ENCODE measurements at regions not wholly inside any gene's neighbourhood (a gene's known extent, or its start where the extent isn't known, plus 50 kb on each side); places are given as distances from the start of the nearest gene placed in this dataset.

DNA sequence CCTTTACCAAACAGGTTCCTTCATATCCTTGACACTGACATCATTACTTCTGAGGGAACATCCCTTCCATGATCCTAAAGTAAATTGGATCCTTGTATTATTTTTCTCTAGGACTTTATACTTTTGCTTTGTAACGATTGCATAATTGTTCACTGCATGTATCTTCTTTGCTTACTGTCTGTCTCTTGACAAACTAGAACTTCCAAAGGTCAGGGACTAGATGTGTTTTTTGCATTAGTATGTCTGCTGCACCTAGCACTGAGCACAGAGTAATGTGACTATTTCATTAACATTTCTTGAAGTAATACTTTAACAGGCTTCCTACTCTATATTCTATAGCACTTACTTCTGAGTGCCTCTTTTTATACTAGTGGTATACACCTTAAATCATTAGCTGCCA lies 976.6 kb upstream of the SORCS1 start:
- Histone ChIP-seq H3K36me3 (ENCODE audit: low read depth) (no peaks in the 10 kb centered on the region), H3K4me3 (no peak overlapping the region), H3K4me1 (ENCODE audit: low read depth) (no peaks in the 10 kb centered on the region), H3K9me3 (no peaks in the 10 kb centered on the region)
- intact Hi-C loops (cut with DNase I, micrococcal nuclease): no loop called here
- no peak for DNase-seq
- ATAC-seq: no peak
- TF ChIP-seq, protein P1, sequence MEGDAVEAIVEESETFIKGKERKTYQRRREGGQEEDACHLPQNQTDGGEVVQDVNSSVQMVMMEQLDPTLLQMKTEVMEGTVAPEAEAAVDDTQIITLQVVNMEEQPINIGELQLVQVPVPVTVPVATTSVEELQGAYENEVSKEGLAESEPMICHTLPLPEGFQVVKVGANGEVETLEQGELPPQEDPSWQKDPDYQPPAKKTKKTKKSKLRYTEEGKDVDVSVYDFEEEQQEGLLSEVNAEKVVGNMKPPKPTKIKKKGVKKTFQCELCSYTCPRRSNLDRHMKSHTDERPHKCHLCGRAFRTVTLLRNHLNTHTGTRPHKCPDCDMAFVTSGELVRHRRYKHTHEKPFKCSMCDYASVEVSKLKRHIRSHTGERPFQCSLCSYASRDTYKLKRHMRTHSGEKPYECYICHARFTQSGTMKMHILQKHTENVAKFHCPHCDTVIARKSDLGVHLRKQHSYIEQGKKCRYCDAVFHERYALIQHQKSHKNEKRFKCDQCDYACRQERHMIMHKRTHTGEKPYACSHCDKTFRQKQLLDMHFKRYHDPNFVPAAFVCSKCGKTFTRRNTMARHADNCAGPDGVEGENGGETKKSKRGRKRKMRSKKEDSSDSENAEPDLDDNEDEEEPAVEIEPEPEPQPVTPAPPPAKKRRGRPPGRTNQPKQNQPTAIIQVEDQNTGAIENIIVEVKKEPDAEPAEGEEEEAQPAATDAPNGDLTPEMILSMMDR (IDR thresholded peaks at IDR 0.05): no peak

DNA sequence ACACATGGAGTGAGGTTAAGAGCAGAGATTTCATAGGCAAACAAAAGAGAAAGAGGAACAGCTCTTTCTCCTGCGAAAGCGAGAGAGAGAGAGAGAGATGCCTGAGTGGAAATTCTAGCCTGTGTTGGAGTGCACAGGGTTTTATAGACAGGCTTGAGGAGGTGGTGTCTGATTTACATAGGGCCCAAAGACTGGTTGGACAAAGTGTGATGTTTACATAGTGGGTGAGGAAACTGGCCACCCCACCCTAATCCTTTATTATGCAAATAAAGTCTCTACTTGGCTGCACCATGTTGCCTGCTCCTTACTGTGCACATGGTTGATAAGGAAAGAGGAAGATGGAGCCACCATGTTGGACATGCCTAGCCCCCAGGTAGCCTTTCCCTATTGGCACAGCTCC lies 967.8 kb upstream of the SORCS1 start:
- TF ChIP-seq, protein P1 (IDR thresholded peaks at IDR 0.05): no peak
- peak in 1 of 3 donors; percentile 6 for DNase-seq

DNA sequence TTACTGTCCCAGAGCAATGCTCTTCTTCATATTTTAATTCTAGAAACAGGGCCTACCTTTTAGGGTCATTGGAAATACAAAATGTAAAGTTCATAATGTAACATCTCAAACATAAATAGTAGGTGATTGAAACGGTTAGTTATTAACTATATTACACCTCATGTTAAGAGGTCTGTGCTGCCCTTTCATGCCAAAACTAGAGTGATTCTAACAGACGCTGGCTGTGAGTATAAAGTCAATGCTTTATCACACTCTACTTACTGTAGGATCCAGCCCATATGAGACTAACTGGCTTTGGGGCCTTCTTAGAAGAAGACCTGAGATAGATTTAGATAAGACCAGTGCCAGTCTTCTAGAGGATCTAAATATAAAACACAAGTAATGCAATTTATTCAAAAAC lies 966.1 kb upstream of the SORCS1 start:
- intact Hi-C loops (cut with DNase I, micrococcal nuclease): no loop called here

More for the DNA sequence above, 967.8 kb upstream of the SORCS1 start:
- intact Hi-C loops (cut with DNase I, micrococcal nuclease): no loop called here
- Histone ChIP-seq H3K9me3 (no peaks in the 10 kb centered on the region), H3K4me1 (ENCODE audit: low read depth) (no peaks in the 10 kb centered on the region), H3K4me3 (no peak overlapping the region), H3K36me3 (ENCODE audit: low read depth) (no peaks in the 10 kb centered on the region)
- peak; percentile 93 for ATAC-seq

DNA sequence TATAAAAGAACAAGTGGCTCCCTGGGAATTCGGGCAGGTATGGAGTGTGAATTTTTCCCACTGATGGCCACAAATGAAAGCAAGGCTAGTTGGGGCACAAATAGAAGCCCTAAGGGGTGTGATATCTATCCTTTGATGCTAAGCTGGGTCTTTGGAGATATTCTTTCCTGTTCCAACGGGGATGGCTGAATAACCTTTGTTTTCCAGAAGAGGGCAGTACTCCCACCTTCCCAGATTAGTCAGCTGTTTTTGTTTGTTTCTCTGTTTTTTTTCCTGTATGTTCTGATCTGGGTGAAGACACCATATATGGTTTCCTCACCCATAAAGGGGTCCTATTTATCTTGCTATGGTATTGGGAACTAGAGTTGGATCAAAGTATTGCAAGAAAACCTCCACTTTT lies 947.7 kb upstream of the SORCS1 start:
- H3K4me3 ChIP-seq: no peak overlapping the region
- no peak for DNase-seq
- no peaks in the 10 kb centered on the region for H3K4me1 ChIP-seq (ENCODE audit: low read depth)
- no peaks in the 10 kb centered on the region for H3K9me3 ChIP-seq
- no peak for ATAC-seq
- intact Hi-C loops (cut with DNase I, micrococcal nuclease): no loop called here
- H3K36me3 ChIP-seq (ENCODE audit: low read depth): no peaks in the 10 kb centered on the region
- TF ChIP-seq, protein P1 (IDR thresholded peaks at IDR 0.05): no peak

More for the DNA sequence above, 966.1 kb upstream of the SORCS1 start:
- TF ChIP-seq, protein P1 (IDR thresholded peaks at IDR 0.05): no peak
- H3K36me3 ChIP-seq (ENCODE audit: low read depth): no peaks in the 10 kb centered on the region
- H3K9me3 ChIP-seq: no peaks in the 10 kb centered on the region
- no peak for ATAC-seq
- no peak for DNase-seq
- no peak overlapping the region for H3K4me3 ChIP-seq
- no peaks in the 10 kb centered on the region for H3K4me1 ChIP-seq (ENCODE audit: low read depth)

DNA sequence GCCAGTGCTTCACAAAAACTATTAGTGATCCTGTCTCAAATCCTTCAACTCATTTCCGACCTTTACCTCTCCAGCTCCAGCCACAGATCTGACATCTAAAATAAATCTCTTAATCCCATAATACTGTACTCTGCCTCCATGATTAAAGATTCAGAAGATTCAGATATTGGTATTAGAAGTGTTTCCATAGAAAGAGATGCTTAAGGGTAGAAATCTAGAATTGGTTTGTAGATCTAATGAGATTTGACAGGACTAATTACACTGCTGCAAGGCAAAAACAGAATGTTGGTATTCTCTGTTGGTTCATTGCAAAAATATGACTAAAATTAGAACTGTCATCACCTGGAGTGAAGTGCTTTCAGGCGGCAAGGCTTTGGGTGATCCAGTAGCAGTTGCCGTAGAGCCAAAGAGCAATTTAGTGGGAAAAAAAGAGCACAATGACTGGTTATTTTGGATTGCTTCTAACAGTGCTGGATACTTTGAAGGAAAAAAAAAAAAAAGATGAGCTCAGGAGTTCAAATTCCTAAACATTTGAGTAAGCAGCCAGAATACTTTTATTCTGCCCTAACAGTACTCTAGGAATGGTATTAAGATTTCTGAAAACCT lies 940.1 kb upstream of the SORCS1 start:
- ATAC-seq (no peak), DNase-seq (no peak)
- no peaks in the 10 kb centered on the region for H3K9me3 ChIP-seq
- no peaks in the 10 kb centered on the region for H3K36me3 ChIP-seq (ENCODE audit: low read depth)
- no peak overlapping the region for H3K4me3 ChIP-seq
- no peaks in the 10 kb centered on the region for H3K4me1 ChIP-seq (ENCODE audit: low read depth)
- TF ChIP-seq, protein P1 (IDR thresholded peaks at IDR 0.05): no peak
- intact Hi-C loops (cut with DNase I, micrococcal nuclease): no loop called here

DNA sequence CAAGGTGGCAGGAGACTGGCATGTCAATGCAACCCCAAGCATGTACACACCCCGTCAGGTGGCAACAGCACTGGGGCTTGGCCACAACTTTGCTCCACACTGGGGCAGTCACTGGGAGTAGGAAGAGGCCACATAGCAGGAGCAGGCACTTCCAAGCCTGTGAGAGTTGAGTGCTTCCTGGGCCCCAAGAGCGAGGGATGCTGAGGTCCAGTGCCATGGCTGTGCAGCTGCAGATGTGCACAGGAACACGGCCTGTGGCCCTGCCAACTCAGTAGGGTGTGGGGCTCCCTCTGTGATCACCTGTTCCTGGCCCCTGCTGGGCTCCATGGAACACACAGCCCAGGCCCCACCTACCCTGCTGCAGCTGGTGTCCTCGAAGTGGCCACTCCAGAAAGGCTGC lies 932.8 kb upstream of the SORCS1 start:
- DNase-seq (no peak), ATAC-seq (no peak)
- Histone ChIP-seq H3K36me3 (ENCODE audit: low read depth) (no peaks in the 10 kb centered on the region), H3K4me3 (no peak overlapping the region), H3K9me3 (no peaks in the 10 kb centered on the region), H3K4me1 (ENCODE audit: low read depth) (no peaks in the 10 kb centered on the region)
- TF ChIP-seq, protein P1 (IDR thresholded peaks at IDR 0.05): no peak
- intact Hi-C loops (cut with DNase I, micrococcal nuclease): no loop called here

Data from mucosa of descending colon (tissue), 3 donors.